ENCODE measurements at regions not wholly inside any gene's neighbourhood (a gene's known extent, or its start where the extent isn't known, plus 50 kb on each side); places are given as distances from the start of the nearest gene placed in this dataset.

DNA sequence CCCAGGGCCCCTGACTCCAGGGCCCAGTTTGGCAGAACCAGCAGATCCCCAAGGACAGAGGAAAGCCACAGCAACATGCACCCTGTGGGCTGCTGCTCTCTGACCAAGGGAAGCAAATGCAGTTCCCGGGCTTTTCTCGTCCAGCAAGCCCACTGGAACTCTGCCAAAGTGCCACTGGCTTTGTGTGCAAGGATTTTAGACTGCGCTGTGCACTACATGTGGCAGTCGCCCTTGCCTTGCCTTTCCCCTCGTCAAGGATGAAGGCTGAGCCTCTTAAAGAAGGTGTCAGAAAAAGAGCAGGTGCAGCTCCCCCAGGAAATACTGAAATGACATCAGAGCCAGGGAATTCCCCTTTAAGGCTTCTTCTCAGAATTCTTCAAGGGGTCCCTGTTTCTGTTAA, 199.2 kb downstream of the TFCP2L1 start:
- TF ChIP-seq CTCF (IDR thresholded peaks at IDR 0.05; ENCODE audit: extremely low read depth in 1 of 2, insufficient read depth in 1 of 2, low read depth in 1 of 2, low read length in 2 of 2), result no peak
- TF ChIP-seq POLR2A (IDR thresholded peaks at IDR 0.05; ENCODE audit: low read depth, low read length), result no peak
